Keratinocyte (primary cell): ENCODE measurements at regions not wholly inside any gene's neighbourhood (a gene's known extent, or its start where the extent isn't known, plus 50 kb on each side); places are given as distances from the start of the nearest gene placed in this dataset.
"Not testable (repeated sequence)": the region's sequence is repeated elsewhere in the genome, so short reads cannot be mapped to it uniquely, and the experiment has no call there.

Source experiments
- DNase-seq: peaks from one replicate; pipeline ENCODE4 v3.0.0-alpha.2; 2011; ENCODE audit warnings: low read depth, missing footprints, low spot score
- FAIRE-seq: peaks from 2 replicates; lab custom pipeline; 2011; peaks lifted over from hg19 to GRCh38; lab: Jason Lieb, UNC
- H2AFZ ChIP-seq: 2 replicates; pipeline ENCODE4 v1.6.0; 2012; ENCODE audit warnings: low read length, control low read depth, inconsistent platforms; ENCODE audit not compliant: control insufficient read depth
- H3K27ac ChIP-seq: 2 replicates; pipeline ENCODE4 v1.5.1; 2011; ENCODE audit warnings: low read length; ENCODE audit not compliant: control insufficient read depth, insufficient read depth
- H3K27me3 ChIP-seq: 3 replicates; pipeline ENCODE4 v1.6.0; 2011; ENCODE audit warnings: low read length; ENCODE audit not compliant: control insufficient read depth, insufficient read depth; ENCODE audit errors: extremely low read depth
- H3K36me3 ChIP-seq, 2 experiments: 2 replicates in 1 of 2; 3 replicates in 1 of 2; pipeline ENCODE4 v1.5.1; 2011; ENCODE audit warnings: low read length in 2 of 2, mild to moderate bottlenecking in 1 of 2; ENCODE audit not compliant: control insufficient read depth in 2 of 2, insufficient read depth in 2 of 2; ENCODE audit errors: extremely low read depth in 1 of 2
- H3K4me1 ChIP-seq: 3 replicates; pipeline ENCODE4 v1.5.1; 2011; ENCODE audit warnings: low read length; ENCODE audit not compliant: control insufficient read depth, insufficient read depth; ENCODE audit errors: extremely low read depth
- H3K4me2 ChIP-seq: 3 replicates; pipeline ENCODE4 v1.6.0; 2011; ENCODE audit warnings: low read depth, low read length; ENCODE audit not compliant: control insufficient read depth, insufficient read depth; ENCODE audit errors: extremely low read depth
- H3K4me3 ChIP-seq, 3 experiments: fragments of 200-600 bp in 1 of 3; sonication (generic) in 1 of 3; 2 replicates in 2 of 3; 3 replicates in 1 of 3; pipeline ENCODE4 v1.5.1; 2011 to 2016; ENCODE audit warnings: low read length in 3 of 3, mild to moderate bottlenecking in 3 of 3, control low read depth in 2 of 3, inconsistent platforms in 1 of 3, low read depth in 1 of 3, mixed read lengths in 1 of 3, mixed run types in 1 of 3, moderate library complexity in 1 of 3; ENCODE audit not compliant: control insufficient read depth in 2 of 3, insufficient read depth in 2 of 3; ENCODE audit errors: extremely low read depth in 1 of 3
- H3K79me2 ChIP-seq: 2 replicates; pipeline ENCODE4 v1.6.0; 2012; ENCODE audit warnings: low read length; ENCODE audit not compliant: control insufficient read depth, insufficient read depth
- H3K9ac ChIP-seq: 3 replicates; pipeline ENCODE4 v1.6.0; 2011; ENCODE audit warnings: low read length; ENCODE audit not compliant: control insufficient read depth, insufficient read depth; ENCODE audit errors: extremely low read depth
- H3K9me1 ChIP-seq: 3 replicates; pipeline ENCODE4 v1.6.0; 2011; ENCODE audit warnings: low read length; ENCODE audit not compliant: control insufficient read depth, insufficient read depth; ENCODE audit errors: extremely low read depth
- H3K9me3 ChIP-seq: 2 replicates; pipeline ENCODE4 v1.5.1; 2012; ENCODE audit warnings: low read depth, low read length; ENCODE audit not compliant: control insufficient read depth
- H4K20me1 ChIP-seq: 3 replicates; pipeline ENCODE4 v1.6.0; 2011; ENCODE audit warnings: low read length; ENCODE audit not compliant: control insufficient read depth, insufficient read depth; ENCODE audit errors: extremely low read depth
- EZH2 ChIP-seq: IDR thresholded peaks from one replicate; pipeline ENCODE4 v1.6.1; 2012; ENCODE audit warnings: inconsistent platforms, mild to moderate bottlenecking, low read length, moderate library complexity
- dilution Hi-C: fragments of 300-500 bp; cut with MboI; formaldehyde crosslinking; loops from one replicate; pipeline ENCODE4 v1.7.0; 2020; ENCODE audit warnings: low sequenced_read_pairs; ENCODE audit not compliant: extremely low pct_ligation_motif_present
- TF ChIP-seq, protein P1 (sequence below), 3 experiments: IDR thresholded peaks in 1 of 3; conservative IDR thresholded peaks in 1 of 3; optimal IDR thresholded peaks in 1 of 3; 2 replicates in 2 of 3; 3 replicates in 1 of 3; pipeline versions ENCODE3 to v1.5.1; 2011; ENCODE audit warnings: low read length in 3 of 3, mild to moderate bottlenecking in 3 of 3, moderate library complexity in 2 of 3, control low read depth in 1 of 3, inconsistent platforms in 1 of 3; ENCODE audit not compliant: insufficient read depth in 2 of 3; ENCODE audit errors: extremely low read depth in 1 of 3

DNA sequence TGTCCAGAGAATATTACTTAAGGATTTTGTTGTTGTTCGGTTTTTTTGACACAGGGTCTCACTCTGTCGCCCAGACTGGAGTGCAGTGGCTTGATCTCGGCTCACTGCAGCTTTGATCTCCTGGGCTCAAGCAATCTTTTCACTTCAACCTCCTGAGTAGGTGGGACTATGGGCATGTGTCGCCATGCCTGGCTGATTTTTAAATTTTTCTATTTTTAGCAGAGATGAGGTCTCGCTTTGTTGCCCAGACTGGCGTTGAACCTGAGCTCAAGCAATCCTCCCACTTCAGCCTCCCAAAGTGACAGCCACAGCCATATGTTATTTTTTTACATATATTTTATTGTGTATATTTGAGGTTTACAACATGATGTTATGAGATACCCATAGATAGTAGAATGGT lies 86.8 kb upstream of the UMPS start:
- Histone ChIP-seq H3K27me3 (peaks cover 4% of the 10 kb centered on the region), H3K9me3 (no peaks in the 10 kb centered on the region), H3K4me2 (no peak overlapping the region), H3K9me1 (no peaks in the 10 kb centered on the region), H3K36me3 (no peaks in the 10 kb centered on the region), H4K20me1 (no peaks in the 10 kb centered on the region), H3K27ac (no peak overlapping the region), H3K4me1 (no peaks in the 10 kb centered on the region), H2AFZ (no peak overlapping the region), H3K9ac (no peak overlapping the region), H3K79me2 (no peaks in the 10 kb centered on the region), H3K4me3 (no peak overlapping the region)
- dilution Hi-C loops: no loop called here
- DNase-seq (no peak), FAIRE-seq (no peak)
- no peak for TF ChIP-seq EZH2
- TF ChIP-seq, protein P1, sequence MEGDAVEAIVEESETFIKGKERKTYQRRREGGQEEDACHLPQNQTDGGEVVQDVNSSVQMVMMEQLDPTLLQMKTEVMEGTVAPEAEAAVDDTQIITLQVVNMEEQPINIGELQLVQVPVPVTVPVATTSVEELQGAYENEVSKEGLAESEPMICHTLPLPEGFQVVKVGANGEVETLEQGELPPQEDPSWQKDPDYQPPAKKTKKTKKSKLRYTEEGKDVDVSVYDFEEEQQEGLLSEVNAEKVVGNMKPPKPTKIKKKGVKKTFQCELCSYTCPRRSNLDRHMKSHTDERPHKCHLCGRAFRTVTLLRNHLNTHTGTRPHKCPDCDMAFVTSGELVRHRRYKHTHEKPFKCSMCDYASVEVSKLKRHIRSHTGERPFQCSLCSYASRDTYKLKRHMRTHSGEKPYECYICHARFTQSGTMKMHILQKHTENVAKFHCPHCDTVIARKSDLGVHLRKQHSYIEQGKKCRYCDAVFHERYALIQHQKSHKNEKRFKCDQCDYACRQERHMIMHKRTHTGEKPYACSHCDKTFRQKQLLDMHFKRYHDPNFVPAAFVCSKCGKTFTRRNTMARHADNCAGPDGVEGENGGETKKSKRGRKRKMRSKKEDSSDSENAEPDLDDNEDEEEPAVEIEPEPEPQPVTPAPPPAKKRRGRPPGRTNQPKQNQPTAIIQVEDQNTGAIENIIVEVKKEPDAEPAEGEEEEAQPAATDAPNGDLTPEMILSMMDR (optimal IDR thresholded peaks at IDR 0.05 in 1 of 3, IDR thresholded peaks at IDR 0.05 in 1 of 3, conservative IDR thresholded peaks at IDR 0.05 in 1 of 3; ENCODE audit: extremely low read depth in 1 of 3, insufficient read depth in 2 of 3, low read length in 3 of 3): no peak

DNA sequence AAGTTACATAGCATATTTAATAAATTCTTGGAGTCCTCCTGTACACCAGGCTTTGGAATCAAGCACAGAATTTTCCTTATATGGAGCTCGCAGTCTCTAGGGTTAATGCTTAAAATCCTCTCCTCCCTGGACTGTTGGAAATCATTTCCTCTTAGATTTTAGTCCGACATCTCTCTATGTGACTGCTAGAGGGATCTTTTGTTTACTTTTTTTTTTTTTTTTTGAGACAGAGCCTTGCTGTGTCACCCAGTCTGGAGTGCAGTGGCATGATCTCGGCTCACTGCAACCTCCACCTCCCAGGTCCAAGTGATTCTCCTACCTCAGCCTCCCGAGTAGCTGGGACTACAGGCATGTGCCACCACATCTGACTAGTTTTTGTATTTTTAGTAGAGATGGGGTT lies 84.1 kb upstream of the UMPS start:
- H3K9ac ChIP-seq, dilution Hi-C loops, FAIRE-seq, H3K79me2 ChIP-seq, H3K4me3 ChIP-seq, H3K9me1 ChIP-seq, H3K27ac ChIP-seq, H3K36me3 ChIP-seq, H3K9me3 ChIP-seq, H2AFZ ChIP-seq, H3K27me3 ChIP-seq, H3K4me1 ChIP-seq, H3K4me2 ChIP-seq, H4K20me1 ChIP-seq, DNase-seq: not testable (repeated sequence)

DNA sequence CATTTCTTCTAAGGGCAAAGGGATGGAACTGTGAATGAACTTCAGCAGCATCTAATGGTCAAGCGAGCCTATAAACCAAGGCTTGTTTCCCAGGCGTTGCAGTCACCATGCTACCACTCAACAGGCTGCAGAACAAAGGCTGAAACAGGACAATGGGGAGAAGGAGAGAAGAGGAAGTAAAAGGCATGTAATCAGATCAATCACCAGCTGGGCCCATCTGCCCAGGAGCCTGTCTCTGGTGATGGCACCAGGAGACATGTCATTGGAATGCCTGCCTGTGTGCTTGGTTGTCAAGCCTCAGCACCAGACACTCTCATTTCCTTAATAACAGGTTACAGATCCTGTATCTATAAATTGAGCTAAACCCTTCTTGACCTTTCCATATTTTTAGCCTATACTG lies 81.7 kb upstream of the UMPS start:
- dilution Hi-C loops: no loop called here
- no peaks in the 10 kb centered on the region for H3K9me3 ChIP-seq
- no peaks in the 10 kb centered on the region for H3K36me3 ChIP-seq
- no peaks in the 10 kb centered on the region for H3K9me1 ChIP-seq
- TF ChIP-seq, protein P1 (optimal IDR thresholded peaks at IDR 0.05 in 1 of 3, IDR thresholded peaks at IDR 0.05 in 1 of 3, conservative IDR thresholded peaks at IDR 0.05 in 1 of 3; ENCODE audit: extremely low read depth in 1 of 3, insufficient read depth in 2 of 3, low read length in 3 of 3): no peak
- TF ChIP-seq EZH2: no peak
- H3K27ac ChIP-seq: no peak overlapping the region
- H3K9ac ChIP-seq: no peak overlapping the region
- no peaks in the 10 kb centered on the region for H4K20me1 ChIP-seq
- no peaks in the 10 kb centered on the region for H3K79me2 ChIP-seq
- FAIRE-seq: no peak
- no peak for DNase-seq
- H3K27me3 ChIP-seq: no peaks in the 10 kb centered on the region
- no peak overlapping the region for H2AFZ ChIP-seq
- H3K4me3 ChIP-seq: no peak overlapping the region
- no peaks in the 10 kb centered on the region for H3K4me1 ChIP-seq
- no peak overlapping the region for H3K4me2 ChIP-seq
